ENCODE measurements at regions not wholly inside any gene's neighbourhood (a gene's known extent, or its start where the extent isn't known, plus 50 kb on each side); places are given as distances from the start of the nearest gene placed in this dataset.

- CTCF ChIA-PET (ENCODE audit: partially characterized antibody): no interaction called here
- H3K4me3 ChIP-seq (ENCODE audit: extremely low read depth in 1 of 4, insufficient read depth in 2 of 4, low read depth in 3 of 4, low read length in 4 of 4): no peak overlapping the region
- H2AK5ac ChIP-seq (ENCODE audit: low read depth, low read length): no peak overlapping the region
- H3K4ac ChIP-seq (replicated peaks; ENCODE audit: insufficient read length, low read depth, low read length): no peak overlapping the region
- WGBS, 2 experiments (ENCODE audit: extremely low coverage in 1 of 2, insufficient coverage in 1 of 2, insufficient read length in 1 of 2, insufficient replicate concordance in 2 of 2, low coverage in 1 of 2, low lambda C conversion rate in 2 of 2, missing lambda C conversion rate in 1 of 2): 89% methylated on average over 12 of the region's 12 CpGs; no CpG with 5 or more reads in 1 of the 2 experiments
- no peak overlapping the region for H2AFZ ChIP-seq (ENCODE audit: low read length)
- H2BK12ac ChIP-seq (ENCODE audit: low read depth, low read length): no peak overlapping the region
- peaks cover 0 to 2% of the 10 kb centered on the region in 2 experiments for H4K20me1 ChIP-seq (replicated peaks in 1 of 2; ENCODE audit: control insufficient read depth in 1 of 2, insufficient read depth in 2 of 2, low read length in 2 of 2)
- H2BK20ac ChIP-seq (ENCODE audit: low read length): no peak overlapping the region
- no peak overlapping the region for H3K9ac ChIP-seq (replicated peaks in 1 of 4; ENCODE audit: extremely low read depth in 1 of 4, low read depth in 3 of 4, low read length in 3 of 4)
- no peak overlapping the region for H2BK120ac ChIP-seq (replicated peaks; ENCODE audit: low read depth, low read length)
- no peaks in the 10 kb centered on the region for H3K79me2 ChIP-seq (ENCODE audit: control insufficient read depth in 1 of 2, insufficient read depth in 2 of 2, low read length in 2 of 2)
- H3K23me2 ChIP-seq (ENCODE audit: low read depth, low read length): peaks cover 5% of the 10 kb centered on the region; the same call in 1 of the 2 replicates
- no peaks in the 10 kb centered on the region for H3K9me3 ChIP-seq (ENCODE audit: insufficient read depth in 2 of 2, low read depth in 1 of 2, low read length in 1 of 2)
- H4K91ac ChIP-seq (replicated peaks; ENCODE audit: insufficient read length, low read length): no peak overlapping the region
- H4K8ac ChIP-seq (ENCODE audit: extremely low read depth, insufficient read depth, low read length): no peak overlapping the region
- H2BK5ac ChIP-seq (ENCODE audit: low read depth, low read length): no peak overlapping the region
- H3K79me1 ChIP-seq (ENCODE audit: low read depth, low read length): no peaks in the 10 kb centered on the region
- H3K14ac ChIP-seq (ENCODE audit: insufficient read length): no peak overlapping the region
- no peak overlapping the region for H2BK15ac ChIP-seq (ENCODE audit: low read length)
- no peak overlapping the region for H3K23ac ChIP-seq (ENCODE audit: insufficient read length)
- no peaks in the 10 kb centered on the region; a peak in 1 of 7 replicates for H3K27me3 ChIP-seq (replicated peaks in 1 of 4; ENCODE audit: control insufficient read depth in 3 of 4, extremely low read depth in 1 of 4, insufficient read depth in 3 of 4, low read length in 3 of 4)
- H3K18ac ChIP-seq (ENCODE audit: extremely low read depth, low read length): no peak overlapping the region
- H3K27ac ChIP-seq (ENCODE audit: low read depth, low read length): no peak overlapping the region
- no peak overlapping the region for H3K4me2 ChIP-seq (ENCODE audit: insufficient read depth in 1 of 2, low read depth in 2 of 2, low read length in 2 of 2)
- DNase-seq (ENCODE audit: low read depth in 1 of 2, low spot score in 2 of 2): no peak
- peaks cover 0 to 6% (median 0%) of the 10 kb centered on the region in 4 experiments; a peak in 5 of 7 replicates for H3K4me1 ChIP-seq (replicated peaks in 1 of 4; ENCODE audit: control insufficient read depth in 3 of 4, insufficient read depth in 4 of 4, low read length in 3 of 4)
- TF ChIP-seq SP4 (IDR thresholded peaks at IDR 0.05; ENCODE audit: low read length) (no peak), JUN (IDR thresholded peaks at IDR 0.05; ENCODE audit: low read depth, low read length) (no peak), TBP (IDR thresholded peaks at IDR 0.05; ENCODE audit: low read depth, low read length) (no peak)
- no peak for FAIRE-seq
- no peak overlapping the region for H4K5ac ChIP-seq (ENCODE audit: insufficient read length, low read depth, low read length)
- H3K56ac ChIP-seq (replicated peaks; ENCODE audit: insufficient read length, low read depth, low read length): no peak overlapping the region
- POLR2A ChIA-PET (ENCODE audit: partially characterized antibody): interaction anchor here (1.1 kb wide), 1 partner anchor 22 kb away, joined by 3 read pairs; no protein-coding TSS in a partner anchor
- H3K36me3 ChIP-seq (ENCODE audit: control insufficient read depth in 2 of 4, insufficient read depth in 4 of 4, low read length in 3 of 4): no peaks in the 10 kb centered on the region
Measured at GRCh38 chr12:131367983-131368667, 342.8 kb upstream of the SFSWAP start.

Measured in H1 (cell line).